BE2C (cell line): ENCODE measurements at regions not wholly inside any gene's neighbourhood (a gene's known extent, or its start where the extent isn't known, plus 50 kb on each side); places are given as distances from the start of the nearest gene placed in this dataset.

ENCODE experiments used
- DNase-seq: peaks from one replicate; pipeline ENCODE4 v3.0.0-alpha.2; 2020
- H3K27me3 ChIP-seq: fragments of 250-450 bp; sonication (Bioruptor Pico); 2 replicates; pipeline ENCODE4 v1.5.1; 2020; ENCODE audit warnings: mild to moderate bottlenecking
- H3K36me3 ChIP-seq: fragments of 250-450 bp; sonication (Bioruptor Pico); 2 replicates; pipeline ENCODE4 v1.5.1; 2020; ENCODE audit warnings: mild to moderate bottlenecking
- H3K4me1 ChIP-seq: fragments of 250-450 bp; sonication (Bioruptor Pico); 2 replicates; pipeline ENCODE4 v1.5.1; 2020
- H3K4me3 ChIP-seq: 2 replicates; pipeline ENCODE4 v1.5.1; 2011; ENCODE audit warnings: low read depth, low read length
- H3K9me3 ChIP-seq: fragments of 250-450 bp; sonication (Bioruptor Pico); 2 replicates; pipeline ENCODE4 v1.5.1; 2020
- TF ChIP-seq, protein P1 (sequence below): IDR thresholded peaks from 2 replicates; pipeline ENCODE4 v1.5.1; 2012; ENCODE audit warnings: mild to moderate bottlenecking, low read depth, low read length

DNA sequence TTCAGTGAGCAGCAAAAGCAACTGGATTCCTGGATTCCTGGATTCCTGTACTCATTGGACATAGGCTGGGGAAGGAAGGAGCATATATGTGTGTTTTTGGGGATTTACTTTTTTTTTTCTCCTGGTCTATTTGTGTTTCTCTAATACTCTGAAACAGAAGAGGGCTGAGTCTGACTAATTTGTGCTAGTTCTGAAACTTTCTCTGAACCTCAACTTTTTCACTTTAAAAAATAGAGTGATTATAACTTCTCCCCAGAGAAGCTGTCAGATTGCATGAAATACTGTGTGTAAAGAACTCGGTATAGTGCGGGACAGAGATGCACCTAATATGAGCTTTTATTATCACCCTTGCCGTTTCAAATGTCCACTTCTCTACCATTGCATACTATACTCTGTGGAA is 529.5 kb downstream of the TMTC2 start:
- Histone ChIP-seq H3K27me3 (no peaks in the 10 kb centered on the region), H3K4me1 (no peaks in the 10 kb centered on the region), H3K36me3 (no peaks in the 10 kb centered on the region), H3K9me3 (no peaks in the 10 kb centered on the region), H3K4me3 (no peak overlapping the region)
- TF ChIP-seq, protein P1, sequence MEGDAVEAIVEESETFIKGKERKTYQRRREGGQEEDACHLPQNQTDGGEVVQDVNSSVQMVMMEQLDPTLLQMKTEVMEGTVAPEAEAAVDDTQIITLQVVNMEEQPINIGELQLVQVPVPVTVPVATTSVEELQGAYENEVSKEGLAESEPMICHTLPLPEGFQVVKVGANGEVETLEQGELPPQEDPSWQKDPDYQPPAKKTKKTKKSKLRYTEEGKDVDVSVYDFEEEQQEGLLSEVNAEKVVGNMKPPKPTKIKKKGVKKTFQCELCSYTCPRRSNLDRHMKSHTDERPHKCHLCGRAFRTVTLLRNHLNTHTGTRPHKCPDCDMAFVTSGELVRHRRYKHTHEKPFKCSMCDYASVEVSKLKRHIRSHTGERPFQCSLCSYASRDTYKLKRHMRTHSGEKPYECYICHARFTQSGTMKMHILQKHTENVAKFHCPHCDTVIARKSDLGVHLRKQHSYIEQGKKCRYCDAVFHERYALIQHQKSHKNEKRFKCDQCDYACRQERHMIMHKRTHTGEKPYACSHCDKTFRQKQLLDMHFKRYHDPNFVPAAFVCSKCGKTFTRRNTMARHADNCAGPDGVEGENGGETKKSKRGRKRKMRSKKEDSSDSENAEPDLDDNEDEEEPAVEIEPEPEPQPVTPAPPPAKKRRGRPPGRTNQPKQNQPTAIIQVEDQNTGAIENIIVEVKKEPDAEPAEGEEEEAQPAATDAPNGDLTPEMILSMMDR, result no peak
- no peak for DNase-seq

GRCh38 chr12:83214185-83214584 is 527.5 kb downstream of the TMTC2 start:
- no peak for DNase-seq
- TF ChIP-seq, protein P1, result no peak
- no peaks in the 10 kb centered on the region for H3K9me3 ChIP-seq
- H3K4me1 ChIP-seq, result no peaks in the 10 kb centered on the region
- H3K4me3 ChIP-seq, result no peak overlapping the region
- no peaks in the 10 kb centered on the region for H3K27me3 ChIP-seq
- no peaks in the 10 kb centered on the region for H3K36me3 ChIP-seq

DNA sequence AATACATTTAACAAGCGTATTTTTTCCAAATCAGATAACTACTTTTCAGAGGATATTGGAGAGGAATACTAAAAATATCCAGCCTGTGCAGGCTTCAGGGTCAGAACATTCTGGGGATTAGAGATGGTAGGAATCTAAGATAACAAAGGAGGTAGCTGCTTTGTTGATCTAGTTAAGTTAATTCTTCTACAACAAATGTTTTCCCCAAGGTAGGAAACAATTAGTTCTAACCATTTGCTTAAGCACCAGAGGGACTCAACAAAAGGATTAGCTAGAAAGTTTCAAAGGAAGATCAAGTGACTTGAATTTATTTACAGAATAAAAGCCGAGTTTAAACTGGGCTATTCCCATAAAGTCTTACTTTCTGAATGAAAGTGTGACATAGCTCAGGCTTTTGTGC is 524.2 kb downstream of the TMTC2 start:
- DNase-seq, result no peak
- TF ChIP-seq, protein P1, result no peak
- Histone ChIP-seq H3K4me1 (no peaks in the 10 kb centered on the region), H3K36me3 (no peaks in the 10 kb centered on the region), H3K27me3 (no peaks in the 10 kb centered on the region), H3K4me3 (no peak overlapping the region), H3K9me3 (no peaks in the 10 kb centered on the region)

- DNase-seq, result no peak
- Histone ChIP-seq H3K4me3 (no peak overlapping the region), H3K4me1 (no peaks in the 10 kb centered on the region), H3K27me3 (no peaks in the 10 kb centered on the region), H3K36me3 (no peaks in the 10 kb centered on the region), H3K9me3 (no peaks in the 10 kb centered on the region)
- TF ChIP-seq, protein P1, result no peak
Observed at GRCh38 chr12:83199069-83199468, 512.4 kb downstream of the TMTC2 start.

GRCh38 chr12:83198291-83199015 is 511.7 kb downstream of the TMTC2 start:
- H3K4me3 ChIP-seq, result no peak overlapping the region
- DNase-seq, result no peak

DNA sequence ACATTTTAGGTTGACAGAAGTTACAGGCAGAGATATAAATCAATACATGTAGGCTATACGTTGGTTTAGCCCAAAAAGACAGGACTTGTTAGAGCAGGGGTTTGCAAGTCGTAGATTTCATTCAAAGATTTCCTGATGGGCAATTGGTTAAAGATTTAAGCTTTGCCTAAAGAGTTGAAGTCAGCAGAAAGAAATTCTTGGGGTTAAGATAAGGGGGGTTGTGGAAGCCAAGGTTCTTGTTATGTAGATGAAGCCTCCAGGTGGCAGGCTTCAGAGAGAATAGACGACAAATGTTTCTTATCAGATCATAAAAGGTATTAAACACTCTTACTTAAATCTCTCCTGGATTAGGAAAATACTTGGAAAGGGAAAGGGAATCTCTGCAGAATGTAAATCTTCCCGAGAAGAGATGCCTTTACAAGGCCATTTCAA is 510.8 kb downstream of the TMTC2 start:
- TF ChIP-seq, protein P1, result no peak
- Histone ChIP-seq H3K27me3 (no peaks in the 10 kb centered on the region), H3K4me3 (no peak overlapping the region), H3K9me3 (no peaks in the 10 kb centered on the region), H3K4me1 (no peaks in the 10 kb centered on the region), H3K36me3 (no peaks in the 10 kb centered on the region)
- DNase-seq, result no peak

More at GRCh38 chr12:83198291-83199015, 511.7 kb downstream of the TMTC2 start:
- TF ChIP-seq, protein P1, result no peak
- Histone ChIP-seq H3K9me3 (no peaks in the 10 kb centered on the region), H3K27me3 (no peaks in the 10 kb centered on the region), H3K4me1 (no peaks in the 10 kb centered on the region), H3K36me3 (no peaks in the 10 kb centered on the region)
